ENCODE measurements at regions not wholly inside any gene's neighbourhood (a gene's known extent, or its start where the extent isn't known, plus 50 kb on each side); places are given as distances from the start of the nearest gene placed in this dataset.

DNA sequence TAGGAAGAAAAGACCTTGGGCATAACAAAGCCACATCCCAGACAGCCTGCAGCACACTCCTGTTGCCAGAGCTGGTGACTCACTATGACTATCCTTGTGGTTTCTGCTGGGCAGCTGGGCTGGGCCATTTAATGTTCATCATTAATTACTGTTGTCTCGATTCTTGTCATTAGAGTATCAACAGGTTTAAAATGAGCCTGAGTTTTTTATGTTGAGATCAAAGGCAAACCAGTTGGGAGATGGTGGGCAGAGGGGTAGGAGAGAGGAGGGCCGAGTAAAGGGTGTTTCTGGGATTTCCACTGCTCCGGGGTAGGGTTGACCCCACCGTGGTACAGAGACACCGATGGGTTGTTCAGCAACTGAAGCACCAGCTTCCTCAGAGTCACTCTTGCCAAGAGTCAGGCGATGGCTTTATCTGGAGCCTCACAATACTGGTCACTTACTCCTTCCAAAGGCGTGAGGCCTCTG is 128.7 kb upstream of the LYZL1 start:
- Histone ChIP-seq H3K27me3 (no peaks in the 10 kb centered on the region), H3K9me3 (no peaks in the 10 kb centered on the region), H3K36me3 (no peaks in the 10 kb centered on the region), H3K27ac (no peak overlapping the region), H3K4me1 (ENCODE audit: insufficient read depth) (no peaks in the 10 kb centered on the region), H3K4me3 (no peak overlapping the region)
- WGBS, 3 donors: 76 to 86% (median 83%) methylated on average over 7 of the region's 7 CpGs
- no peak for DNase-seq
- intact Hi-C loops (cut with DNase I): no loop called here
- TF ChIP-seq, protein P1, sequence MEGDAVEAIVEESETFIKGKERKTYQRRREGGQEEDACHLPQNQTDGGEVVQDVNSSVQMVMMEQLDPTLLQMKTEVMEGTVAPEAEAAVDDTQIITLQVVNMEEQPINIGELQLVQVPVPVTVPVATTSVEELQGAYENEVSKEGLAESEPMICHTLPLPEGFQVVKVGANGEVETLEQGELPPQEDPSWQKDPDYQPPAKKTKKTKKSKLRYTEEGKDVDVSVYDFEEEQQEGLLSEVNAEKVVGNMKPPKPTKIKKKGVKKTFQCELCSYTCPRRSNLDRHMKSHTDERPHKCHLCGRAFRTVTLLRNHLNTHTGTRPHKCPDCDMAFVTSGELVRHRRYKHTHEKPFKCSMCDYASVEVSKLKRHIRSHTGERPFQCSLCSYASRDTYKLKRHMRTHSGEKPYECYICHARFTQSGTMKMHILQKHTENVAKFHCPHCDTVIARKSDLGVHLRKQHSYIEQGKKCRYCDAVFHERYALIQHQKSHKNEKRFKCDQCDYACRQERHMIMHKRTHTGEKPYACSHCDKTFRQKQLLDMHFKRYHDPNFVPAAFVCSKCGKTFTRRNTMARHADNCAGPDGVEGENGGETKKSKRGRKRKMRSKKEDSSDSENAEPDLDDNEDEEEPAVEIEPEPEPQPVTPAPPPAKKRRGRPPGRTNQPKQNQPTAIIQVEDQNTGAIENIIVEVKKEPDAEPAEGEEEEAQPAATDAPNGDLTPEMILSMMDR (IDR thresholded peaks at IDR 0.05): no peak
- no peak for TF ChIP-seq POLR2A (IDR thresholded peaks at IDR 0.05)
- no peak for TF ChIP-seq EP300 (IDR thresholded peaks at IDR 0.05)

DNA sequence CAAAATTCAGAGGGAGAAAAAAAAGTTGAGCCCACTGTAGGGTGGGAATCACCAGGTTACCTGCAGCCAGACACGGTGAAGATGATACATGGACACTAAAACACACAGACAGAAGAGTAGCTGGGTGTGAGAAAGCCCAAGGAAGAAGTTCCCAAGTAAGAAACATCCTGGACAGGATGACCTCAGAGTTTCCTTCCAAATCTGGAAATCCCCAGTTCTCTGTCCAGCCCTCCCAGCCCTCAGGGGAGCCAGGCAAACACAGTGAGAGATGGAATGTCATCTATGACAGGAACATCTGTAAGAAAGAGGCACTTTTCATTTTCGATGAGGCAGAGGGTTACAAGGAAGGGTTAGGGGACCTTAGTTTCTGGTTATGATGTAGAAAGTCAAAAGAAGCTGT is 125.1 kb upstream of the LYZL1 start:
- Histone ChIP-seq H3K4me3 (no peak overlapping the region), H3K36me3 (no peaks in the 10 kb centered on the region), H3K9me3 (no peaks in the 10 kb centered on the region), H3K4me1 (ENCODE audit: insufficient read depth) (no peaks in the 10 kb centered on the region), H3K27me3 (no peaks in the 10 kb centered on the region), H3K27ac (no peak overlapping the region)
- DNase-seq: no peak
- 67 to 75% (median 69%) methylated on average over 2 of the region's 2 CpGs for WGBS, 3 donors
- no peak for TF ChIP-seq EP300 (IDR thresholded peaks at IDR 0.05)
- TF ChIP-seq POLR2A (IDR thresholded peaks at IDR 0.05): no peak
- TF ChIP-seq, protein P1 (IDR thresholded peaks at IDR 0.05): no peak
- intact Hi-C loops (cut with DNase I): no loop called here

DNA sequence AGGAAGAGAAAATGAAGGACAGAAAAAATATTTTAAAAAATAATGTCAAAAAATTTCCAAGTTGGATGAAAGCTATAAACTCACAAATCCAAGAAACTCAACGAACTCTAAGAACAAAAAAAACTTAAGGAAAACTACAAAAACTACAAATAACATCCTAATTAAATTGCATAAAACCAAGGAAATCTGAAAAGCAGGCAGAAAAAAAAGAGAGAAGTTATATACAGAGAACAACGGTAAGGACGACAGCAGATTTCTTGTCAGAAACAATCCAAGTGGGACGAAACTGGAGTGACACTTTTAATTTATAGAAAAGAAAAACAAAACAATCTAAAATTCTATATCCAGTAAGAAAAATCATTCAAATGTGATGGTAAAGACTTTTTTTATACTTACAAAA is 122.2 kb upstream of the LYZL1 start:
- peaks cover 0 to 4% of the 10 kb centered on the region in 2 donors for H3K9me3 ChIP-seq
- no peak for DNase-seq
- no peaks in the 10 kb centered on the region for H3K4me1 ChIP-seq (ENCODE audit: insufficient read depth)
- H3K27ac ChIP-seq: no peak overlapping the region
- 84 to 90% (median 88%) methylated on average over 4 of the region's 4 CpGs for WGBS, 3 donors
- no peaks in the 10 kb centered on the region for H3K27me3 ChIP-seq
- intact Hi-C loops (cut with DNase I): no loop called here
- no peak overlapping the region for H3K4me3 ChIP-seq
- TF ChIP-seq EP300 (IDR thresholded peaks at IDR 0.05) (no peak), POLR2A (IDR thresholded peaks at IDR 0.05) (no peak)
- TF ChIP-seq, protein P1 (IDR thresholded peaks at IDR 0.05): no peak
- H3K36me3 ChIP-seq: no peaks in the 10 kb centered on the region

DNA sequence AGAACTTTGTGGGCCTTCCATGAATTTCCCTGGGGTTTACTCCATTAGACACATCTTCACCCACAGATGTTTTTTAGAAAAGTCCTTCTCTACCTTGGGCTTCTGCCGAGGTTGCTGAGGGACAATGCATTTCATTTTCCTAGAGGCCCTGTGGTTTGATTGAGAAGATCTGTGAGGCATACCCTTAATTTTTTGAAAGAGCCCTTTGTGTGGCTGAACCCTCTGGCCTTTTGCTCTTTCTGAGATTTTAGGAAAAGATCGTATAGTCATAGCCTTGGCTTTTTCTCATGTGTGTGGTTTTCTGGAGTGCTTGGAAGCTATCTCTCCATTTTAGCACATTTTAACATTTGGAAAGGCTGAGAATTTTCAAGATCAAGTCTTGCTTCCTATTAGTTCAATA is 119.8 kb upstream of the LYZL1 start:
- no peaks in the 10 kb centered on the region for H3K36me3 ChIP-seq
- no peak overlapping the region for H3K27ac ChIP-seq
- H3K4me1 ChIP-seq (ENCODE audit: insufficient read depth): no peaks in the 10 kb centered on the region
- H3K27me3 ChIP-seq: no peaks in the 10 kb centered on the region
- peaks cover 0 to 4% of the 10 kb centered on the region in 2 donors for H3K9me3 ChIP-seq
- TF ChIP-seq, protein P1 (IDR thresholded peaks at IDR 0.05): no peak
- TF ChIP-seq EP300 (IDR thresholded peaks at IDR 0.05) (no peak), POLR2A (IDR thresholded peaks at IDR 0.05) (no peak)
- intact Hi-C loops (cut with DNase I): no loop called here
- 58 to 90% (median 66%) methylated on average over 2 of the region's 2 CpGs for WGBS, 3 donors
- no peak for DNase-seq
- H3K4me3 ChIP-seq: no peak overlapping the region
